ENCODE measurements at regions not wholly inside any gene's neighbourhood (a gene's known extent, or its start where the extent isn't known, plus 50 kb on each side); places are given as distances from the start of the nearest gene placed in this dataset.

- H3K27me3 ChIP-seq (replicated peaks; ENCODE audit: insufficient read depth): no peaks in the 10 kb centered on the region
- H3K4me3 ChIP-seq: no peak overlapping the region
- no peaks in the 10 kb centered on the region for H3K36me3 ChIP-seq (ENCODE audit: low read depth)
- in situ Hi-C loops (cut with MboI): no loop called here
- H2AFZ ChIP-seq: no peak overlapping the region
- H3K9me3 ChIP-seq (ENCODE audit: low read depth): no peaks in the 10 kb centered on the region
- TF ChIP-seq EZH2phosphoT487 (IDR thresholded peaks at IDR 0.05; ENCODE audit: insufficient read depth, low read depth) (no peak), EZH2 (IDR thresholded peaks at IDR 0.05; ENCODE audit: insufficient read depth, poor library complexity, severe bottlenecking) (no peak)
- H3K9me2 ChIP-seq (ENCODE audit: insufficient read depth): no peaks in the 10 kb centered on the region
- H3K4me1 ChIP-seq (ENCODE audit: insufficient read depth): no peaks in the 10 kb centered on the region
- WGBS, 2 experiments (ENCODE audit: low coverage in 1 of 2, low lambda C conversion rate in 2 of 2, missing lambda C conversion rate in 2 of 2): 0 to 9% methylated on average over 1 of the region's 1 CpG
- no peaks in the 10 kb centered on the region for H4K20me1 ChIP-seq (ENCODE audit: insufficient read depth)
- no peaks in the 10 kb centered on the region for H3F3A ChIP-seq (ENCODE audit: insufficient read depth)
- no peak overlapping the region for H3K9ac ChIP-seq
- H3K27ac ChIP-seq: no peak overlapping the region
- H3K4me2 ChIP-seq (ENCODE audit: unreplicated experiment): no peak overlapping the region
- no peaks in the 10 kb centered on the region for H3K79me2 ChIP-seq (ENCODE audit: insufficient read depth)
- no peak for DNase-seq
Observed at GRCh38 chr17:51505450-51505849, 245.1 kb downstream of the UTP18 start.

- Histone ChIP-seq H3F3A (ENCODE audit: insufficient read depth) (no peaks in the 10 kb centered on the region), H3K27me3 (replicated peaks; ENCODE audit: insufficient read depth) (no peaks in the 10 kb centered on the region), H2AFZ (no peak overlapping the region), H3K9ac (no peak overlapping the region), H3K9me3 (ENCODE audit: low read depth) (no peaks in the 10 kb centered on the region), H3K36me3 (ENCODE audit: low read depth) (no peaks in the 10 kb centered on the region), H3K9me2 (ENCODE audit: insufficient read depth) (no peaks in the 10 kb centered on the region), H3K4me2 (ENCODE audit: unreplicated experiment) (no peak overlapping the region), H3K27ac (no peak overlapping the region), H3K4me1 (ENCODE audit: insufficient read depth) (no peaks in the 10 kb centered on the region), H3K4me3 (no peak overlapping the region), H3K79me2 (ENCODE audit: insufficient read depth) (no peaks in the 10 kb centered on the region), H4K20me1 (ENCODE audit: insufficient read depth) (no peaks in the 10 kb centered on the region)
- TF ChIP-seq EZH2phosphoT487 (IDR thresholded peaks at IDR 0.05; ENCODE audit: insufficient read depth, low read depth) (no peak), EZH2 (IDR thresholded peaks at IDR 0.05; ENCODE audit: insufficient read depth, poor library complexity, severe bottlenecking) (no peak)
- DNase-seq: no peak
- in situ Hi-C loops (cut with MboI): no loop called here
- 6 to 9% methylated on average over 2 of the region's 2 CpGs for WGBS, 2 experiments (ENCODE audit: low coverage in 1 of 2, low lambda C conversion rate in 2 of 2, missing lambda C conversion rate in 2 of 2)
Observed at GRCh38 chr17:51507444-51507843, 247.1 kb downstream of the UTP18 start.

DNA sequence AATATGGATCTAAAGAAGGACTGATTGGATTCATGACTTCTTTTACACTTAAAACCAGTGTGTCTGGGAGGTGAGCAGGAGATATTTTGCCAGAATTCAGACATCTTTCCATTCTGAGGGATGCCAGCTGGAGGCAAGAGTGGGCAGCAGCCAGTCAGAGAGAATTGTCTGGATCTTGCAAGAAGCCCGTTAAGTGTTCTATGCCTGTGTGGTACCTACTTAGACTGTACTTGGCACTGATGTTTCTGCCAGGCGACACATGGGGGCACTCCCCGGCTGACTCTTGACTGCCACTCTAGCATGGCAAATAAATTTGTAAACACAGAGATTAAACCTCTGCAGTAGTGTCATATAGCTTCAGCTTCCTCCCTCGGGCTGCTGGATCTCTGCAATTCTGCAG, 247.7 kb downstream of the UTP18 start:
- no peaks in the 10 kb centered on the region for H3K4me1 ChIP-seq (ENCODE audit: insufficient read depth)
- H4K20me1 ChIP-seq (ENCODE audit: insufficient read depth): no peaks in the 10 kb centered on the region
- in situ Hi-C loops (cut with MboI): no loop called here
- 18 to 24% methylated on average over 4 of the region's 4 CpGs for WGBS, 2 experiments (ENCODE audit: low coverage in 1 of 2, low lambda C conversion rate in 2 of 2, missing lambda C conversion rate in 2 of 2)
- H3K27ac ChIP-seq: no peak overlapping the region
- no peaks in the 10 kb centered on the region for H3K9me3 ChIP-seq (ENCODE audit: low read depth)
- no peaks in the 10 kb centered on the region for H3K79me2 ChIP-seq (ENCODE audit: insufficient read depth)
- no peak overlapping the region for H2AFZ ChIP-seq
- H3K36me3 ChIP-seq (ENCODE audit: low read depth): no peaks in the 10 kb centered on the region
- no peaks in the 10 kb centered on the region for H3F3A ChIP-seq (ENCODE audit: insufficient read depth)
- no peak overlapping the region for H3K4me3 ChIP-seq
- H3K4me2 ChIP-seq (ENCODE audit: unreplicated experiment): no peak overlapping the region
- H3K9me2 ChIP-seq (ENCODE audit: insufficient read depth): no peaks in the 10 kb centered on the region
- no peak for DNase-seq
- no peak overlapping the region for H3K9ac ChIP-seq
- H3K27me3 ChIP-seq (replicated peaks; ENCODE audit: insufficient read depth): no peaks in the 10 kb centered on the region
- TF ChIP-seq EZH2phosphoT487 (IDR thresholded peaks at IDR 0.05; ENCODE audit: insufficient read depth, low read depth): no peak
- TF ChIP-seq EZH2 (IDR thresholded peaks at IDR 0.05; ENCODE audit: insufficient read depth, poor library complexity, severe bottlenecking): no peak

DNA sequence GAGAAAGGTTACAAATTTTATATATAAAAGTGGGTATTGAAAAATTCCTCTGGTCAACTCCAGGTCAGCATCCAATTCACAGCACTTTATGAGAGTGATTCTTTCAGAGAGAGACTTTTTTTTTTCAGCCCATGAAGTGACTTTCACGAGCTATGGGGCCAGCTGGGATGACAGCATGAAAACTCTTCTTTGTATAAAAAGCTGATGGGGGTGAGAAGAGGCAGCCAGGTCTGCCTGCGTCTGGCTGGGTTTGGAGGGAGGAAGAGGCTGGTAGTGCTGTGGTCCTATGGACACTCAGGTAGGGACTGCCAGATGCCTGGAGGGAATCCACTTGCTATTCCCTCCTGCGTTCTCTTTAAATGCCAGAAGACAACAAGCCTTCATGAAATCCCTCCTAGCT, 250.6 kb downstream of the UTP18 start:
- H3K9me3 ChIP-seq (ENCODE audit: low read depth): no peaks in the 10 kb centered on the region
- H3K27me3 ChIP-seq (replicated peaks; ENCODE audit: insufficient read depth): no peaks in the 10 kb centered on the region
- no peak for DNase-seq
- no peaks in the 10 kb centered on the region for H3K9me2 ChIP-seq (ENCODE audit: insufficient read depth)
- in situ Hi-C loops (cut with MboI): no loop called here
- H3K4me2 ChIP-seq (ENCODE audit: unreplicated experiment): no peak overlapping the region
- TF ChIP-seq EZH2phosphoT487 (IDR thresholded peaks at IDR 0.05; ENCODE audit: insufficient read depth, low read depth) (no peak), EZH2 (IDR thresholded peaks at IDR 0.05; ENCODE audit: insufficient read depth, poor library complexity, severe bottlenecking) (no peak)
- H3F3A ChIP-seq (ENCODE audit: insufficient read depth): no peaks in the 10 kb centered on the region
- H3K79me2 ChIP-seq (ENCODE audit: insufficient read depth): no peaks in the 10 kb centered on the region
- WGBS, 2 experiments (ENCODE audit: low coverage in 1 of 2, low lambda C conversion rate in 2 of 2, missing lambda C conversion rate in 2 of 2): 8 to 16% methylated on average over 3 of the region's 3 CpGs
- no peak overlapping the region for H3K27ac ChIP-seq
- H2AFZ ChIP-seq: no peak overlapping the region
- no peaks in the 10 kb centered on the region for H4K20me1 ChIP-seq (ENCODE audit: insufficient read depth)
- no peaks in the 10 kb centered on the region for H3K36me3 ChIP-seq (ENCODE audit: low read depth)
- H3K4me3 ChIP-seq: no peak overlapping the region
- no peak overlapping the region for H3K9ac ChIP-seq
- no peaks in the 10 kb centered on the region for H3K4me1 ChIP-seq (ENCODE audit: insufficient read depth)
